Progenitor cell of endocrine pancreas (in vitro differentiated cells): ENCODE measurements at regions not wholly inside any gene's neighbourhood (a gene's known extent, or its start where the extent isn't known, plus 50 kb on each side); places are given as distances from the start of the nearest gene placed in this dataset.
"Not testable (repeated sequence)": the region's sequence is repeated elsewhere in the genome, so short reads cannot be mapped to it uniquely, and the experiment has no call there.

Experiments used
- DNase-seq: peaks from one replicate; pipeline ENCODE4 v3.0.0; 2021; ENCODE audit warnings: low spot score; ENCODE audit not compliant: unreplicated experiment
- H3K27ac Mint-ChIP-seq: 2 replicates; pipeline ENCODE4 v1.8.0; 2021; ENCODE audit warnings: mild to moderate bottlenecking, moderate library complexity, mixed read lengths
- H3K27me3 Mint-ChIP-seq: 2 replicates; pipeline ENCODE4 v1.8.0; 2021; ENCODE audit warnings: mixed read lengths
- H3K36me3 Mint-ChIP-seq: 2 replicates; pipeline ENCODE4 v1.8.0; 2022; ENCODE audit warnings: mixed read lengths; ENCODE audit not compliant: insufficient read depth
- H3K4me1 Mint-ChIP-seq: 2 replicates; pipeline ENCODE4 v1.8.0; 2021; ENCODE audit warnings: low read depth, mixed read lengths
- H3K4me3 Mint-ChIP-seq: 2 replicates; pipeline ENCODE4 v1.8.0; 2021; ENCODE audit warnings: low read depth, mild to moderate bottlenecking, moderate library complexity, mixed read lengths
- H3K9me3 Mint-ChIP-seq: 2 replicates; pipeline ENCODE4 v1.8.0; 2021; ENCODE audit warnings: low read depth, mixed read lengths
- TF ChIP-seq, protein P1 (sequence below): fragments of 200-600 bp; sonication (generic); IDR thresholded peaks from one replicate; pipeline ENCODE4 v1.5.0; 2021; ENCODE audit warnings: antibody characterized with exemption, mild to moderate bottlenecking; ENCODE audit not compliant: unreplicated experiment

DNA sequence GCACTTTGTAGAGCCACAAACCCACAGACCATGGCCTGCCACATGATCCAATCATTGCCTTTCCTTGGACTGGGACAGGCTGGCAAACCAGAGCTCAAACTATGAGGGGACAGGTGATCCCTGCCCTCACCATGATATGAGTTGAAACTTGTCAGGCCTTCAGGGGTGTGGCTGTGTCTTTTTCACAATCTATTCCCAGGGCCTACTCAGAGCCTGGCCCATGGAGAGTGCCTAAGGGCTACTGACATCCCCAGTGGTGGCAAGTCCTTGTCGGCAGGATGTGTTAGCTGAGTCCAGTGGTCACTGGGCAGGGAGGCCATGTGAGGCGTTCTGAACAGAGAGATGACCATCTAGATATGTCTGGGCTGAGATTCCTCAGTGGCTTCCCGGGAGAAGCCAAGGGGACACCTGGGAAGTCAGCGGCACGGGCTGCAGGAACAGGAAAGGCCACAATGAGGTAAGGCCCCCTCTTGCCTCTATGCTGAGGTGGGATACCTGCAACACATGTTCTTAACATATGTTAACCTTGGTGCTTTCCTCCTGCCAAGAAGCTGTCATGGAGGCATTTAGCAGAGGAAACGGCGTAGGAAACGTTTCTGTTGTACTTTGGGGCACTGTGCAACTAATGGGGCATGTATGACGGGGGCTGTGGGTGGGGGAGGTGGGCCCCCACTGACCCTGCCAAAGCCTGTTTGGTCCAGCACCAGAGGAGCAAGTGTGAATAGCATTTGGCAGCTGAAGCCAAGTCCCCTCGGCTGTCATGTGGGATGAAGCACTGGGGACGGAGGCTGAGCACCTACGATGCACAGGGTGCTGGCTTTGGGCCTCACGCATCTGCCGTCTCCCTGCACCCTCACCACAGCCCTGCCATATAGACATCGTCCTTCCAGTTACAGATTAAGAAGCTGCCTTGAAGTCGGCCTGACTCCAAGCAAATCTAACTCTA is 384.0 kb downstream of the RPS24 start:
- Mint-ChIP-seq H3K4me1 (peaks cover 23% of the 10 kb centered on the region), H3K9me3 (peaks cover 6% of the 10 kb centered on the region), H3K36me3 (no peaks in the 10 kb centered on the region), H3K27ac (no peak overlapping the region), H3K4me3 (no peak overlapping the region), H3K27me3 (peaks cover 22% of the 10 kb centered on the region)
- TF ChIP-seq, protein P1, sequence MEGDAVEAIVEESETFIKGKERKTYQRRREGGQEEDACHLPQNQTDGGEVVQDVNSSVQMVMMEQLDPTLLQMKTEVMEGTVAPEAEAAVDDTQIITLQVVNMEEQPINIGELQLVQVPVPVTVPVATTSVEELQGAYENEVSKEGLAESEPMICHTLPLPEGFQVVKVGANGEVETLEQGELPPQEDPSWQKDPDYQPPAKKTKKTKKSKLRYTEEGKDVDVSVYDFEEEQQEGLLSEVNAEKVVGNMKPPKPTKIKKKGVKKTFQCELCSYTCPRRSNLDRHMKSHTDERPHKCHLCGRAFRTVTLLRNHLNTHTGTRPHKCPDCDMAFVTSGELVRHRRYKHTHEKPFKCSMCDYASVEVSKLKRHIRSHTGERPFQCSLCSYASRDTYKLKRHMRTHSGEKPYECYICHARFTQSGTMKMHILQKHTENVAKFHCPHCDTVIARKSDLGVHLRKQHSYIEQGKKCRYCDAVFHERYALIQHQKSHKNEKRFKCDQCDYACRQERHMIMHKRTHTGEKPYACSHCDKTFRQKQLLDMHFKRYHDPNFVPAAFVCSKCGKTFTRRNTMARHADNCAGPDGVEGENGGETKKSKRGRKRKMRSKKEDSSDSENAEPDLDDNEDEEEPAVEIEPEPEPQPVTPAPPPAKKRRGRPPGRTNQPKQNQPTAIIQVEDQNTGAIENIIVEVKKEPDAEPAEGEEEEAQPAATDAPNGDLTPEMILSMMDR = no peak
- no peak for DNase-seq

GRCh38 chr10:78419481-78420265 is 386.0 kb downstream of the RPS24 start:
- Mint-ChIP-seq H3K4me3 (no peak overlapping the region), H3K27me3 (peaks cover 27% of the 10 kb centered on the region), H3K9me3 (peaks cover 9% of the 10 kb centered on the region), H3K4me1 (peaks cover 18% of the 10 kb centered on the region), H3K36me3 (no peaks in the 10 kb centered on the region), H3K27ac (no peak overlapping the region)
- DNase-seq = no peak
- TF ChIP-seq, protein P1 = no peak

GRCh38 chr10:78420946-78421735 is 387.5 kb downstream of the RPS24 start:
- Mint-ChIP-seq H3K27ac (no peak overlapping the region), H3K4me3 (no peak overlapping the region)

DNA sequence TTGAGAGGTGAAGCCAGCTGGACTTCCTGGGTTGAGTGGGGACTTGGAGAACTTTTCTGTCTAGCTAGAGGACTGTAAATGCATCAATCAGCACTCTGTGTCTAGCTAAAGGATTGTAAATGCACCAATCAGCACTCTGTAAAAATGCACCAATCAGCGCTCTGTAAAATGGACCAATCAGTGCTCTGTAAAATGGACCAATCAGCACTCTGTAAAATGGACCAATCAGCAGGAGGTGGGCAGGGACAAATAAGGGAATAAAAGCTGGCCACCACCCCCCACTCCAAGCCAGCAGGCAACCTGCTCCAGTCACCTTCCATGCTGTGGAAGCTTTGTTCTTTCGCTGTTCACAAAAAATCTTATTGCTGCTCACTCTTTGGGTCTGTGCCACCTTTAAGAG is 390.4 kb downstream of the RPS24 start:
- H3K36me3 Mint-ChIP-seq, H3K4me3 Mint-ChIP-seq, H3K4me1 Mint-ChIP-seq, H3K27ac Mint-ChIP-seq, DNase-seq: not testable (repeated sequence)
- H3K27me3 Mint-ChIP-seq = peaks cover 24% of the 10 kb centered on the region
- H3K9me3 Mint-ChIP-seq = peaks cover 11% of the 10 kb centered on the region

More at GRCh38 chr10:78420946-78421735, 387.5 kb downstream of the RPS24 start:
- Mint-ChIP-seq H3K4me1 (peaks cover 11% of the 10 kb centered on the region), H3K9me3 (peaks cover 12% of the 10 kb centered on the region), H3K36me3 (no peaks in the 10 kb centered on the region), H3K27me3 (peaks cover 24% of the 10 kb centered on the region)
- DNase-seq = no peak
- TF ChIP-seq, protein P1 = no peak

DNA sequence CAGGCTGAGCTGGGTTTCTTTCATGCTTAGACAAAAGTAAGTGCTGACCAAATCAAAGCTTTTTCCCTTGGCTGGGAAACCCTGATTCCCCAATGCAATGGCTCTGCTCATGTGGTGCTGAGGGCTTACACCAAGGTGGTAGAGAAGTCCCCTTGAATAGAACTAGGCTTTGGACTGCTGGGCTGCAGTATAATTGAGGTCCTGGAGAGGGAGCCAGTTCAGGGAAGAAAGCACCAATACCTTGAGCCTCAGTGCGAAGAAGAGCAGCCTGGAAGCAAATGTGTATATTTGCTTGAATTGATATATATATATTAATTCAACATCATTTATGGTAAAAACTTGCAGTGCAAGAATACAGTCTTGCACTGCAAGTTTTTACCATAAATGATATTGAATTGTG is 391.1 kb downstream of the RPS24 start:
- Mint-ChIP-seq H3K27ac (no peak overlapping the region), H3K9me3 (peaks cover 11% of the 10 kb centered on the region)

More for the DNA sequence above, 391.1 kb downstream of the RPS24 start:
- peaks cover 31% of the 10 kb centered on the region for H3K27me3 Mint-ChIP-seq
- peaks cover 8% of the 10 kb centered on the region for H3K4me1 Mint-ChIP-seq
- peaks cover 2% of the 10 kb centered on the region for H3K36me3 Mint-ChIP-seq
- no peak for DNase-seq
- no peak overlapping the region for H3K4me3 Mint-ChIP-seq
- TF ChIP-seq, protein P1 = peak; percentile 20
